Colonic mucosa (tissue), 4 donors: ENCODE measurements at regions not wholly inside any gene's neighbourhood (a gene's known extent, or its start where the extent isn't known, plus 50 kb on each side); places are given as distances from the start of the nearest gene placed in this dataset.

ENCODE experiments used
- DNase-seq: peaks from one replicate; pipeline ENCODE4 v3.0.0-alpha.2; 2020
- H3K27ac ChIP-seq: fragments of 200-600 bp; one replicate; pipeline ENCODE4 v1.8.0; 2021
- H3K27me3 ChIP-seq: fragments of 200-600 bp; one replicate; pipeline ENCODE4 v1.8.0; 2021
- H3K36me3 ChIP-seq: fragments of 200-600 bp; one replicate; pipeline ENCODE4 v1.8.0; 2021
- H3K4me1 ChIP-seq: fragments of 200-600 bp; one replicate; pipeline ENCODE4 v1.8.0; 2021; ENCODE audit warnings: mild to moderate bottlenecking
- H3K4me3 ChIP-seq: fragments of 200-600 bp; one replicate; pipeline ENCODE4 v1.8.0; 2021
- H3K9ac ChIP-seq, 2 donors: one replicate each; pipeline ENCODE4 v1.7.0; 2013; ENCODE audit warnings: control low read depth in 2 of 2, low read depth in 2 of 2, low read length in 2 of 2
- H3K9me3 ChIP-seq: fragments of 200-600 bp; one replicate; pipeline ENCODE4 v1.8.0; 2021
- CTCF ChIP-seq: fragments of 200-600 bp; IDR thresholded peaks from one replicate; pipeline ENCODE4 v1.8.0; 2022; ENCODE audit warnings: antibody characterized with exemption, mild to moderate bottlenecking
- intact Hi-C: fragments of 100-400 bp; cut with DNase I; formaldehyde crosslinking; loops from one replicate; pipeline ENCODE4 v1.14.1; 2022
- donor health status: healthy.
- donor health status: DM: no; HTN: no; CAD: no.
- donor health status: DM: no; HTN: no; CAD: no.

GRCh38 chr2:120847700-120848321, 112.1 kb downstream of the GLI2 start:
- Histone ChIP-seq H3K9me3 (no peaks in the 10 kb centered on the region), H3K4me3 (no peak overlapping the region), H3K27ac (no peak overlapping the region), H3K9ac (no peak overlapping the region), H3K4me1 (no peaks in the 10 kb centered on the region), H3K27me3 (no peaks in the 10 kb centered on the region), H3K36me3 (no peaks in the 10 kb centered on the region)
- no peak for DNase-seq
- intact Hi-C loops = no loop called here
- no peak for TF ChIP-seq CTCF

GRCh38 chr2:120849278-120849677, 113.6 kb downstream of the GLI2 start:
- no peak overlapping the region for H3K9ac ChIP-seq
- intact Hi-C loops = no loop called here
- no peaks in the 10 kb centered on the region for H3K9me3 ChIP-seq
- no peaks in the 10 kb centered on the region for H3K36me3 ChIP-seq
- DNase-seq = no peak
- H3K4me1 ChIP-seq = no peaks in the 10 kb centered on the region
- H3K27me3 ChIP-seq = no peaks in the 10 kb centered on the region
- no peak overlapping the region for H3K27ac ChIP-seq
- H3K4me3 ChIP-seq = no peak overlapping the region
- no peak for TF ChIP-seq CTCF

- Histone ChIP-seq H3K4me1 (no peaks in the 10 kb centered on the region), H3K4me3 (no peak overlapping the region), H3K9me3 (no peaks in the 10 kb centered on the region), H3K9ac (no peak overlapping the region), H3K27ac (no peak overlapping the region), H3K36me3 (no peaks in the 10 kb centered on the region), H3K27me3 (no peaks in the 10 kb centered on the region)
- no peak for TF ChIP-seq CTCF
- intact Hi-C loops = no loop called here
- no peak for DNase-seq
These were observed 114.9 kb downstream of the GLI2 start for GRCh38 chr2:120850551-120850950.

GRCh38 chr2:120851116-120851773, 115.6 kb downstream of the GLI2 start:
- Histone ChIP-seq H3K4me3 (no peak overlapping the region), H3K4me1 (no peaks in the 10 kb centered on the region), H3K9ac (no peak overlapping the region), H3K27me3 (no peaks in the 10 kb centered on the region), H3K9me3 (no peaks in the 10 kb centered on the region), H3K27ac (no peak overlapping the region), H3K36me3 (no peaks in the 10 kb centered on the region)
- TF ChIP-seq CTCF = no peak
- intact Hi-C loops = no loop called here
- DNase-seq = no peak

- Histone ChIP-seq H3K27me3 (no peaks in the 10 kb centered on the region), H3K4me3 (no peak overlapping the region), H3K27ac (no peak overlapping the region), H3K9me3 (no peaks in the 10 kb centered on the region), H3K36me3 (no peaks in the 10 kb centered on the region), H3K4me1 (no peaks in the 10 kb centered on the region), H3K9ac (no peak overlapping the region)
- DNase-seq = no peak
- intact Hi-C loops = no loop called here
- TF ChIP-seq CTCF = no peak
These were observed 116.6 kb downstream of the GLI2 start for GRCh38 chr2:120852200-120852815.
